ENCODE measurements at regions not wholly inside any gene's neighbourhood (a gene's known extent, or its start where the extent isn't known, plus 50 kb on each side); places are given as distances from the start of the nearest gene placed in this dataset.

DNA sequence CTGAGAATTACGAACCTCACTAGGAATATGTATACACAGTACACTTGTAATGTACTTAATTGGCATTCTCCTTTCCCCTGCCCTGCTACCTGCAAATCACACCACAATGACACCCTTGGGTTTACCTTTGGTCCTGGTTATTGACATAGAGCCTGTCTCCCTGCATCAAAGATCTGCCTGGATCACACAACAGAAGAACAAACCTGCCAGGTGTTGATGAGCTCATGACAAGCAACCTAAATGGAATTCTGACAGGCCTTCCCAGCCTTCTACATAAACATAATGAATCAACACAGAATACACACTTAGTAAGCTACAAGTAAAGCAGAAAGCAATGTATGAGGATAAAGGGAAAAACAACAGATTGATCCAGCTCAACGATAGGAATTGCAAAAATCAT is 95.6 kb downstream of the HDGFL1 start:
- Histone ChIP-seq H3K4me1 (ENCODE audit: control insufficient read depth, extremely low read depth, insufficient read depth, low read length) (no peaks in the 10 kb centered on the region), H3K27me3 (ENCODE audit: control insufficient read depth, insufficient read depth, low read length) (no peaks in the 10 kb centered on the region), H3K4me3 (replicated peaks in 1 of 4; ENCODE audit: control extremely low read depth in 1 of 4, insufficient read depth in 1 of 4, low read depth in 3 of 4, low read length in 4 of 4) (no peak overlapping the region), H3K9me3 (ENCODE audit: control insufficient read depth, insufficient read depth, low read depth, low read length) (no peaks in the 10 kb centered on the region), H3K36me3 (ENCODE audit: control insufficient read depth, insufficient read depth, low read length) (no peaks in the 10 kb centered on the region), H4K20me1 (ENCODE audit: control insufficient read depth, extremely low read depth, insufficient read depth, low read length) (no peaks in the 10 kb centered on the region), H3K4me2 (ENCODE audit: extremely low read depth, insufficient read depth, low read length) (no peak overlapping the region), H3K27ac (ENCODE audit: insufficient read depth, low read length) (no peak overlapping the region), H3K9ac (ENCODE audit: insufficient read depth, low read length) (no peak overlapping the region), H3K79me2 (ENCODE audit: control insufficient read depth, insufficient read depth, low read length) (no peaks in the 10 kb centered on the region), H2AFZ (ENCODE audit: low read length) (no peak overlapping the region)
- no peak for DNase-seq (ENCODE audit: low read depth in 2 of 2)
- TF ChIP-seq, protein P1, sequence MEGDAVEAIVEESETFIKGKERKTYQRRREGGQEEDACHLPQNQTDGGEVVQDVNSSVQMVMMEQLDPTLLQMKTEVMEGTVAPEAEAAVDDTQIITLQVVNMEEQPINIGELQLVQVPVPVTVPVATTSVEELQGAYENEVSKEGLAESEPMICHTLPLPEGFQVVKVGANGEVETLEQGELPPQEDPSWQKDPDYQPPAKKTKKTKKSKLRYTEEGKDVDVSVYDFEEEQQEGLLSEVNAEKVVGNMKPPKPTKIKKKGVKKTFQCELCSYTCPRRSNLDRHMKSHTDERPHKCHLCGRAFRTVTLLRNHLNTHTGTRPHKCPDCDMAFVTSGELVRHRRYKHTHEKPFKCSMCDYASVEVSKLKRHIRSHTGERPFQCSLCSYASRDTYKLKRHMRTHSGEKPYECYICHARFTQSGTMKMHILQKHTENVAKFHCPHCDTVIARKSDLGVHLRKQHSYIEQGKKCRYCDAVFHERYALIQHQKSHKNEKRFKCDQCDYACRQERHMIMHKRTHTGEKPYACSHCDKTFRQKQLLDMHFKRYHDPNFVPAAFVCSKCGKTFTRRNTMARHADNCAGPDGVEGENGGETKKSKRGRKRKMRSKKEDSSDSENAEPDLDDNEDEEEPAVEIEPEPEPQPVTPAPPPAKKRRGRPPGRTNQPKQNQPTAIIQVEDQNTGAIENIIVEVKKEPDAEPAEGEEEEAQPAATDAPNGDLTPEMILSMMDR (conservative IDR thresholded peaks at IDR 0.05 in 1 of 2, IDR thresholded peaks at IDR 0.05 in 1 of 2; ENCODE audit: low read depth in 1 of 2, low read length in 2 of 2): no peak
- no peak for TF ChIP-seq EZH2 (IDR thresholded peaks at IDR 0.05; ENCODE audit: low read length, missing control alignments)

GRCh38 chr6:22666021-22666420 is 96.7 kb downstream of the HDGFL1 start:
- H3K4me3 ChIP-seq (replicated peaks in 1 of 4; ENCODE audit: control extremely low read depth in 1 of 4, insufficient read depth in 1 of 4, low read depth in 3 of 4, low read length in 4 of 4): no peak overlapping the region
- no peak overlapping the region for H3K9ac ChIP-seq (ENCODE audit: insufficient read depth, low read length)
- no peaks in the 10 kb centered on the region for H3K27me3 ChIP-seq (ENCODE audit: control insufficient read depth, insufficient read depth, low read length)
- H4K20me1 ChIP-seq (ENCODE audit: control insufficient read depth, extremely low read depth, insufficient read depth, low read length): no peaks in the 10 kb centered on the region
- no peaks in the 10 kb centered on the region for H3K4me1 ChIP-seq (ENCODE audit: control insufficient read depth, extremely low read depth, insufficient read depth, low read length)
- no peak overlapping the region for H2AFZ ChIP-seq (ENCODE audit: low read length)
- no peak for DNase-seq (ENCODE audit: low read depth in 2 of 2)
- H3K27ac ChIP-seq (ENCODE audit: insufficient read depth, low read length): no peak overlapping the region
- no peaks in the 10 kb centered on the region for H3K36me3 ChIP-seq (ENCODE audit: control insufficient read depth, insufficient read depth, low read length)
- no peak overlapping the region for H3K4me2 ChIP-seq (ENCODE audit: extremely low read depth, insufficient read depth, low read length)
- no peak for TF ChIP-seq EZH2 (IDR thresholded peaks at IDR 0.05; ENCODE audit: low read length, missing control alignments)
- TF ChIP-seq, protein P1 (conservative IDR thresholded peaks at IDR 0.05 in 1 of 2, IDR thresholded peaks at IDR 0.05 in 1 of 2; ENCODE audit: low read depth in 1 of 2, low read length in 2 of 2): no peak
- H3K79me2 ChIP-seq (ENCODE audit: control insufficient read depth, insufficient read depth, low read length): no peaks in the 10 kb centered on the region
- no peaks in the 10 kb centered on the region for H3K9me3 ChIP-seq (ENCODE audit: control insufficient read depth, insufficient read depth, low read depth, low read length)

DNA sequence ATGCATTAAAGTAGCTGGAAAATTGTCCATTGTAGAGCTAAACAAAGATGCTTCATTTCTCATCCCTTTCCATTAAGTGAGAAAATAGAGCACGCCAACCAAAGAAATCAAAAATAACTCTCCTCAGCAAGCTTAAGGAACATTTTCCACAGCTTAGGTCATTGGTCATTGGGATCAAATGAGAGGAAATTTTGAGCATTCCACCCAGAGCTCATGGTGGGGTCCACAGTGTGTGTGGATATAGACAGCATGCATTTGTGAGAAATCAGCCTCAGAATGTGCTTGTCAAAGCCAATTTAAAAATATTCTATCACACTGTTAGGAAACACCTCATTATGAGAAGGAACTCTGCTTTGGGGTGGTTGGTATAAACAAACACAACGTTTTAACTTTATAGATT is 97.2 kb downstream of the HDGFL1 start:
- Histone ChIP-seq H4K20me1 (ENCODE audit: control insufficient read depth, extremely low read depth, insufficient read depth, low read length) (no peaks in the 10 kb centered on the region), H3K27me3 (ENCODE audit: control insufficient read depth, insufficient read depth, low read length) (no peaks in the 10 kb centered on the region), H3K36me3 (ENCODE audit: control insufficient read depth, insufficient read depth, low read length) (no peaks in the 10 kb centered on the region), H3K79me2 (ENCODE audit: control insufficient read depth, insufficient read depth, low read length) (no peaks in the 10 kb centered on the region), H3K4me3 (replicated peaks in 1 of 4; ENCODE audit: control extremely low read depth in 1 of 4, insufficient read depth in 1 of 4, low read depth in 3 of 4, low read length in 4 of 4) (no peak overlapping the region), H3K9me3 (ENCODE audit: control insufficient read depth, insufficient read depth, low read depth, low read length) (no peaks in the 10 kb centered on the region), H2AFZ (ENCODE audit: low read length) (no peak overlapping the region), H3K9ac (ENCODE audit: insufficient read depth, low read length) (no peak overlapping the region), H3K4me1 (ENCODE audit: control insufficient read depth, extremely low read depth, insufficient read depth, low read length) (no peaks in the 10 kb centered on the region), H3K4me2 (ENCODE audit: extremely low read depth, insufficient read depth, low read length) (no peak overlapping the region), H3K27ac (ENCODE audit: insufficient read depth, low read length) (no peak overlapping the region)
- no peak for DNase-seq (ENCODE audit: low read depth in 2 of 2)
- TF ChIP-seq, protein P1 (conservative IDR thresholded peaks at IDR 0.05 in 1 of 2, IDR thresholded peaks at IDR 0.05 in 1 of 2; ENCODE audit: low read depth in 1 of 2, low read length in 2 of 2): no peak
- TF ChIP-seq EZH2 (IDR thresholded peaks at IDR 0.05; ENCODE audit: low read length, missing control alignments): no peak
